Stimulated activated naive B cell treated with anti-CD40 and anti-IgM and Interleukin-4, amounts not matched to agents 10 μg/mL and 1 μg/mL and 100 μg/mL, for 72 hours (primary cell): ENCODE measurements at regions not wholly inside any gene's neighbourhood (a gene's known extent, or its start where the extent isn't known, plus 50 kb on each side); places are given as distances from the start of the nearest gene placed in this dataset.

Experiments
- ATAC-seq, 2 donors: fragments of 150-1000 bp; cut with Tn5 transposase; replicated peaks; 2 replicates each; pipeline ENCODE4 v1.10.0; 2021; ENCODE audit warnings: moderate library complexity in 1 of 2
- DNase-seq: peaks from one replicate; pipeline ENCODE4 v3.0.0; 2021
- H3K27ac Mint-ChIP-seq: one replicate; pipeline ENCODE4 v1.8.0; 2022; ENCODE audit warnings: mild to moderate bottlenecking, mixed read lengths
- H3K27me3 Mint-ChIP-seq, 2 donors: one replicate each; pipeline ENCODE4 v1.8.0; 2022; ENCODE audit warnings: mixed read lengths in 2 of 2
- H3K36me3 Mint-ChIP-seq, 2 donors: one replicate each; pipeline ENCODE4 v1.8.0; 2022; ENCODE audit warnings: mixed read lengths in 2 of 2, mild to moderate bottlenecking in 1 of 2
- H3K4me1 Mint-ChIP-seq, 2 donors: one replicate each; pipeline ENCODE4 v1.8.0; 2022; ENCODE audit warnings: mixed read lengths in 2 of 2, mild to moderate bottlenecking in 1 of 2
- H3K4me3 Mint-ChIP-seq, 2 donors: one replicate each; pipeline ENCODE4 v1.8.0; 2022; ENCODE audit warnings: mild to moderate bottlenecking in 2 of 2, mixed read lengths in 2 of 2, moderate library complexity in 1 of 2
- H3K9me3 Mint-ChIP-seq, 2 donors: one replicate each; pipeline ENCODE4 v1.8.0; 2022; ENCODE audit warnings: mixed read lengths in 2 of 2, mild to moderate bottlenecking in 1 of 2

- H3K27ac Mint-ChIP-seq: no peak overlapping the region
- ATAC-seq: no peak
- no peaks in the 10 kb centered on the region for H3K27me3 Mint-ChIP-seq
- peaks cover 0 to 2% of the 10 kb centered on the region in 2 donors for H3K9me3 Mint-ChIP-seq
- no peak for DNase-seq
- no peak overlapping the region for H3K4me3 Mint-ChIP-seq
- no peaks in the 10 kb centered on the region for H3K36me3 Mint-ChIP-seq
- H3K4me1 Mint-ChIP-seq: no peaks in the 10 kb centered on the region
Measured at GRCh38 chr4:147327322-147327721, 153.6 kb upstream of the EDNRA start.

- ATAC-seq: no peak
Measured at GRCh38 chr4:147328189-147328588, 152.7 kb upstream of the EDNRA start.

DNA sequence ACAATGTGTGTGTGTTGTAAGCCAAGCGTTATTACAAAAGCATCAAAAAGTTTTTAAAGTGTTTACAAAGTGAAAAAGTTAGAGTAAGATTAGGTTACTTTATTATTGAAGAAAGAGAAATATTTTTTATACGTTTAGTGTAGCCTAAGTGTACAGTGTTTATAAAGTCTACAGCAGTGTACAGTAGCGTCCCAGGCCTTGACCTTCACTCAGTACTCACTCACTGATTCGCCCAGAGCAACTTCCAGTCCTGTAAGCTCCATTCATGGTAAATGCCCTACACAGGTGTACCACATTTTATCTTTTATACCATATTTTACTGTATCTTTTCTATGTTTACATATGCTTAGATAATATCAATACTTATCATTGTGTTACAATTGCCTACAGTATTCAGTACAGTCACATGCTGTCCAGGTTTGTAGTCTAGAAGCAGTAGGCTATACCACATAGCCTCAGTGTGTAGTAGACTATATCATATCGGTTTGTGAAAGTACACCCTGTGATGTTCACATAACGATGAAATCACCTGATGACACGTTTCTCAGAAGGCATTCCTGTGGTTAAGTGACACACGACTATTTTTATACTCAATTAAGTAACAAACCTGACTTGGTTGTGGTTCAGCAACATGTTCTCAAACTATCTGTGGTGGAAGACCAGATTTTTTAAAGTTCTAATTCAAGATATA, 152.0 kb upstream of the EDNRA start:
- ATAC-seq: no peak
- Mint-ChIP-seq H3K9me3 (peaks cover 0 to 2% of the 10 kb centered on the region in 2 donors), H3K4me1 (no peaks in the 10 kb centered on the region), H3K36me3 (no peaks in the 10 kb centered on the region), H3K27ac (no peak overlapping the region), H3K27me3 (no peaks in the 10 kb centered on the region), H3K4me3 (no peak overlapping the region)
- no peak for DNase-seq

More at GRCh38 chr4:147328189-147328588, 152.7 kb upstream of the EDNRA start:
- no peak overlapping the region for H3K27ac Mint-ChIP-seq
- H3K9me3 Mint-ChIP-seq: peaks cover 0 to 2% of the 10 kb centered on the region in 2 donors
- H3K4me1 Mint-ChIP-seq: no peaks in the 10 kb centered on the region
- no peaks in the 10 kb centered on the region for H3K36me3 Mint-ChIP-seq
- DNase-seq: no peak
- H3K4me3 Mint-ChIP-seq: no peak overlapping the region
- no peaks in the 10 kb centered on the region for H3K27me3 Mint-ChIP-seq

- H3K9me3 Mint-ChIP-seq: no peaks in the 10 kb centered on the region
- no peaks in the 10 kb centered on the region for H3K4me1 Mint-ChIP-seq
Measured at GRCh38 chr4:147332091-147332490, 148.8 kb upstream of the EDNRA start.

GRCh38 chr4:147334478-147334877, 146.4 kb upstream of the EDNRA start:
- no peak for DNase-seq
- H3K36me3 Mint-ChIP-seq: no peaks in the 10 kb centered on the region
- H3K4me3 Mint-ChIP-seq: no peak overlapping the region
- H3K9me3 Mint-ChIP-seq: no peaks in the 10 kb centered on the region
- no peak overlapping the region for H3K27ac Mint-ChIP-seq
- no peaks in the 10 kb centered on the region for H3K4me1 Mint-ChIP-seq
- ATAC-seq: no peak
- no peaks in the 10 kb centered on the region for H3K27me3 Mint-ChIP-seq

More at GRCh38 chr4:147332091-147332490, 148.8 kb upstream of the EDNRA start:
- no peaks in the 10 kb centered on the region for H3K36me3 Mint-ChIP-seq
- no peak for DNase-seq
- no peaks in the 10 kb centered on the region for H3K27me3 Mint-ChIP-seq
- no peak overlapping the region for H3K27ac Mint-ChIP-seq
- no peak for ATAC-seq
- no peak overlapping the region for H3K4me3 Mint-ChIP-seq

DNA sequence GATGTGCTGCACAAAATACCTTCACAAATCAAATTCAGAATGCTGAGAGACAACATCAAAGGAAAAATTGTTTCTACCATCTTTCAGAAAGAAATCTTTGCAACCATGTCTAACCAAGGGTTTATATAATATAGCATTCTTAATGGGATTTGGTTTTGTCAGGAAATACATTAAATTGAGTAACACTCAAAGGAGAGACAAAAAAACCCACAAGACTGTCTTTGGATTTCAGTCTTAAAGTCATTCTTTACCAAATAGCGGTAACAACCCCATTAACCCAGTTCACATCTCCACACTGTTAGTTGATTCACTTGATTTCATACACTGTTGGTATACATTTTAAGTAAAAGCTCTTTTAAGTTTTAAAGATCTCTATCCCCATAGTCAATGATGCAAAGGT, 145.7 kb upstream of the EDNRA start:
- no peak for DNase-seq
- Mint-ChIP-seq H3K27me3 (no peaks in the 10 kb centered on the region), H3K4me3 (no peak overlapping the region), H3K36me3 (no peaks in the 10 kb centered on the region), H3K9me3 (no peaks in the 10 kb centered on the region), H3K4me1 (no peaks in the 10 kb centered on the region), H3K27ac (no peak overlapping the region)
- ATAC-seq: no peak

DNA sequence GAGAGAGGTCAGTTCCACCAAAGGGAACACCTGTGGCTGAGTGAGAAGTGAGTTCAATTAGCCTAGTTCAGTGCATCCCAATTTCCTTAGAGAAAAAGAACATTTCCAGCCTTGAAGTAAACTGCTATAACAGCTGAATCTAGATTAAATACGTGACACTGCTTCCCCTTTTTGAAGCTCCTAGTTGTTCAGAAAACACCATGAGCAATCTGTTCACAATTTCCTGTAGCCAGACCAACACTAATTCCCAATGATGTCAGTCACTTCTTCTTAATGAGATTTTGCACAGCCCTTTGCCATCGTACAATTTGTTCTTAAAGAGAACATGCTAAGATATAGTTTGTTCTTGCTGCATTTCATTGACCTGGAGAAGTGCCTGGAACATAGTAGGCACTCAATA, 144.6 kb upstream of the EDNRA start:
- ATAC-seq (no peak), DNase-seq (no peak)
- no peaks in the 10 kb centered on the region for H3K27me3 Mint-ChIP-seq
- H3K9me3 Mint-ChIP-seq: no peaks in the 10 kb centered on the region
- no peaks in the 10 kb centered on the region for H3K36me3 Mint-ChIP-seq
- H3K4me3 Mint-ChIP-seq: no peak overlapping the region
- no peaks in the 10 kb centered on the region for H3K4me1 Mint-ChIP-seq
- no peak overlapping the region for H3K27ac Mint-ChIP-seq

DNA sequence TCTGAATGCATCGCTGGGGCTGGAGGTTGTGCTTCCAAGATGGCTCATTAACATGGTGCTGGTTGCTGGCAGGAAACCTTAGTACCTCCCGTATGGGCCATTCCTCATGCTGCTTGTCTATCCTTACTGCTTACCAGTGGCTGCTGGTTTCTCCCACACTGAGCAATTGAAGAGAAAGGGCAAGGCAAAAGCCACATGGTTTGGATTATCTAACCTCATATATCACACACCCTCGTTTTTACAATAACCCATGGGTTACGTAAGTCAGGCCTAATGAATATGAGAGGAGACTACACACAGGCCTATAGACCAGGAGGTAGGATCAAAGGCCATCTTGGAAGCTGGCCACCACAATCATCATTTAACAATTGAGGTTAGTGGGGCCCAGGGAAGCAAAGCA, 141.8 kb upstream of the EDNRA start:
- Mint-ChIP-seq H3K27ac (no peak overlapping the region), H3K4me3 (no peak overlapping the region), H3K9me3 (no peaks in the 10 kb centered on the region), H3K4me1 (no peaks in the 10 kb centered on the region), H3K27me3 (no peaks in the 10 kb centered on the region), H3K36me3 (no peaks in the 10 kb centered on the region)
- no peak for DNase-seq
- ATAC-seq: no peak

DNA sequence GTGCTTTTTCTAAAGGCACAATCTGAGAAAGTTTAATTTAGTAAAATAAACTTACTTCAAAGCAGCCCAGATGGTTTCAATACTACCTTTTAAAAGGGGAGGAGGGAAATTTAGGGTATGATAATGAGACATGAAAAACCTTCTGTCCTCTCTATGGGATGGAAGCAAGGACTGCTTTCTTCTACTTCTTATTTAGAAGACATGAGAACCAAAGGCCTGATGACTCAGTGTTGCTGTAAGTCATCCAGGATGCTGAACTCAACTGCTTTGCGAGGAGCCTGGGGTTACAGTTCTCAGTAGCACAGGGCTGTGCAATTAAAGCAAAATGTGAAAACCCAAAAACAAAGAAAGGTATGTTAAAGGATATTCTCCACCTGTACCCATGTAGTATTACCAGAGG, 140.8 kb upstream of the EDNRA start:
- no peak overlapping the region for H3K27ac Mint-ChIP-seq
- DNase-seq (no peak), ATAC-seq (no peak)
- H3K9me3 Mint-ChIP-seq: no peaks in the 10 kb centered on the region
- no peaks in the 10 kb centered on the region for H3K27me3 Mint-ChIP-seq
- H3K4me1 Mint-ChIP-seq: no peaks in the 10 kb centered on the region
- no peak overlapping the region for H3K4me3 Mint-ChIP-seq
- H3K36me3 Mint-ChIP-seq: no peaks in the 10 kb centered on the region

- no peaks in the 10 kb centered on the region for H3K36me3 Mint-ChIP-seq
- no peaks in the 10 kb centered on the region for H3K9me3 Mint-ChIP-seq
- no peaks in the 10 kb centered on the region for H3K27me3 Mint-ChIP-seq
- ATAC-seq: no peak
- no peak overlapping the region for H3K4me3 Mint-ChIP-seq
- no peaks in the 10 kb centered on the region for H3K4me1 Mint-ChIP-seq
- DNase-seq: no peak
- no peak overlapping the region for H3K27ac Mint-ChIP-seq
Measured at GRCh38 chr4:147340591-147341120, 140.2 kb upstream of the EDNRA start.

GRCh38 chr4:147343692-147344091, 137.2 kb upstream of the EDNRA start:
- H3K36me3 Mint-ChIP-seq: no peaks in the 10 kb centered on the region
- DNase-seq: no peak
- H3K27ac Mint-ChIP-seq: no peak overlapping the region
- H3K4me3 Mint-ChIP-seq: no peak overlapping the region
- no peaks in the 10 kb centered on the region for H3K4me1 Mint-ChIP-seq
- no peaks in the 10 kb centered on the region for H3K27me3 Mint-ChIP-seq
- no peak for ATAC-seq
- peaks cover 0 to 1% of the 10 kb centered on the region in 2 donors for H3K9me3 Mint-ChIP-seq

DNA sequence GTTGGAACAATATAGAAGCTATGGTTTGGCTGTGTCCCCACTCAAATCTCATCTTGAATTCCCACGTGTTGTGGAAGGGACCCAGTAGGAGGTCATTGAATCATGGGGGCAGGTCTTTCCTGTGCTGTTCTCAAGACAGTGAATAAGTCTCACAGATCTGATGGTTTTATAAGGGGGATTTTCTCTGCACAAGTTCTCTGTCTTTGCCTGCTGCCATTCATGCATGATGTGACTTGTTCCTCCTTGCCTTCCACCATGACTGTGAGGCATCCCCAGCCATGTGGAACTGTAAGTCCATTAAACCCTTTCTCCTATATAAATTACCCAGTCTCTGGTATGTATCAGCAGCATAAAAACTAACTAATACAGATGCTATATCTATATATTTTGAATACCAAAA, 135.2 kb upstream of the EDNRA start:
- no peaks in the 10 kb centered on the region for H3K4me1 Mint-ChIP-seq
- no peaks in the 10 kb centered on the region for H3K36me3 Mint-ChIP-seq

GRCh38 chr4:147347217-147347616, 133.7 kb upstream of the EDNRA start:
- Mint-ChIP-seq H3K27ac (no peak overlapping the region), H3K9me3 (peaks cover 6 to 7% of the 10 kb centered on the region in 2 donors), H3K36me3 (no peaks in the 10 kb centered on the region), H3K4me1 (no peaks in the 10 kb centered on the region), H3K27me3 (no peaks in the 10 kb centered on the region), H3K4me3 (no peak overlapping the region)
- DNase-seq: no peak
- ATAC-seq: no peak

More for the DNA sequence above, 135.2 kb upstream of the EDNRA start:
- DNase-seq: no peak
- Mint-ChIP-seq H3K4me3 (no peak overlapping the region), H3K27me3 (no peaks in the 10 kb centered on the region), H3K27ac (no peak overlapping the region), H3K9me3 (peaks cover 3 to 4% of the 10 kb centered on the region in 2 donors)
- ATAC-seq: no peak

- Mint-ChIP-seq H3K4me3 (no peak overlapping the region), H3K4me1 (no peaks in the 10 kb centered on the region), H3K27me3 (no peaks in the 10 kb centered on the region), H3K36me3 (no peaks in the 10 kb centered on the region), H3K9me3 (peaks cover 6 to 10% of the 10 kb centered on the region in 2 donors), H3K27ac (no peak overlapping the region)
- ATAC-seq (no peak), DNase-seq (no peak)
Measured at GRCh38 chr4:147349193-147349592, 131.7 kb upstream of the EDNRA start.

- DNase-seq (no peak), ATAC-seq (no peak)
- Mint-ChIP-seq H3K4me3 (no peak overlapping the region), H3K27me3 (no peaks in the 10 kb centered on the region), H3K9me3 (peaks cover 6 to 10% of the 10 kb centered on the region in 2 donors), H3K27ac (no peak overlapping the region), H3K36me3 (no peaks in the 10 kb centered on the region), H3K4me1 (no peaks in the 10 kb centered on the region)
Measured at GRCh38 chr4:147351083-147351787, 129.7 kb upstream of the EDNRA start.
